ENCODE measurements at regions not wholly inside any gene's neighbourhood (a gene's known extent, or its start where the extent isn't known, plus 50 kb on each side); places are given as distances from the start of the nearest gene placed in this dataset.

GRCh38 chr4:14008494-14008893, 381.0 kb upstream of the BOD1L1 start:
- intact Hi-C loops (cut with micrococcal nuclease), result no loop called here
- H3K36me3 ChIP-seq (ENCODE audit: low read depth, low read length), result no peaks in the 10 kb centered on the region
- H3K9me2 ChIP-seq (replicated peaks; ENCODE audit: low read length), result no peaks in the 10 kb centered on the region
- H3K79me2 ChIP-seq (ENCODE audit: low read length), result no peaks in the 10 kb centered on the region
- no peaks in the 10 kb centered on the region for H3F3A ChIP-seq (ENCODE audit: low read length, unreplicated experiment)
- DNase-seq, result no peak
- no peak overlapping the region for H3K4me2 ChIP-seq (ENCODE audit: low read length)
- no peaks in the 10 kb centered on the region for H3K27me3 ChIP-seq (ENCODE audit: low read length)
- no peaks in the 10 kb centered on the region for H3K4me1 ChIP-seq (ENCODE audit: insufficient read depth, low read length)
- CTCF ChIA-PET, result no interaction called here
- H4K20me1 ChIP-seq (ENCODE audit: low read length), result no peaks in the 10 kb centered on the region
- no TSS peak for BruUV-seq (replicated peaks)
- POLR2A ChIA-PET (ENCODE audit: unreplicated experiment), result no interaction called here
- no peak for TF ChIP-seq CTCF (conservative IDR thresholded peaks at IDR 0.05; ENCODE audit: low read depth, low read length)
- TF ChIP-seq EZH2 (IDR thresholded peaks at IDR 0.05; ENCODE audit: low read length, unreplicated experiment), result no peak
- no peak for TF ChIP-seq EZH2phosphoT487 (IDR thresholded peaks at IDR 0.05; ENCODE audit: borderline replicate concordance, low read length)
- H3K27ac ChIP-seq (ENCODE audit: low read length), result no peak overlapping the region
- H2AFZ ChIP-seq (ENCODE audit: low read length), result no peak overlapping the region
- ATAC-seq, result no peak
- H3K9me3 ChIP-seq (ENCODE audit: low read length), result no peaks in the 10 kb centered on the region
- no peak overlapping the region for H3K9ac ChIP-seq (ENCODE audit: low read length)
- H3K4me3 ChIP-seq (ENCODE audit: low read length), result no peak overlapping the region

GRCh38 chr4:14018191-14018853, 390.8 kb upstream of the BOD1L1 start:
- TF ChIP-seq EZH2 (IDR thresholded peaks at IDR 0.05; ENCODE audit: low read length, unreplicated experiment) (no peak), EZH2phosphoT487 (IDR thresholded peaks at IDR 0.05; ENCODE audit: borderline replicate concordance, low read length) (no peak), CTCF (conservative IDR thresholded peaks at IDR 0.05; ENCODE audit: low read depth, low read length) (no peak)
- Histone ChIP-seq H3K9me3 (ENCODE audit: low read length) (0 out of 2 replicates have a peak, but pooled peaks cover 3% of the 10 kb centered on the region), H3K27me3 (ENCODE audit: low read length) (no peaks in the 10 kb centered on the region), H3K4me2 (ENCODE audit: low read length) (no peak overlapping the region), H3K4me3 (ENCODE audit: low read length) (no peak overlapping the region), H3F3A (ENCODE audit: low read length, unreplicated experiment) (no peaks in the 10 kb centered on the region), H3K27ac (ENCODE audit: low read length) (no peak overlapping the region), H2AFZ (ENCODE audit: low read length) (no peak overlapping the region), H3K79me2 (ENCODE audit: low read length) (no peaks in the 10 kb centered on the region), H3K9ac (ENCODE audit: low read length) (no peak overlapping the region), H3K9me2 (replicated peaks; ENCODE audit: low read length) (no peaks in the 10 kb centered on the region), H3K36me3 (ENCODE audit: low read depth, low read length) (no peaks in the 10 kb centered on the region), H4K20me1 (ENCODE audit: low read length) (no peaks in the 10 kb centered on the region), H3K4me1 (ENCODE audit: insufficient read depth, low read length) (no peaks in the 10 kb centered on the region; the same call in 1 of the 2 replicates)
- DNase-seq (no peak), ATAC-seq (no peak)
- intact Hi-C loops (cut with micrococcal nuclease), result no loop called here
- CTCF ChIA-PET, result no interaction called here
- no TSS peak for BruUV-seq (replicated peaks)
- POLR2A ChIA-PET (ENCODE audit: unreplicated experiment), result no interaction called here

- intact Hi-C loops (cut with micrococcal nuclease), result no loop called here
- Histone ChIP-seq H3K9ac (ENCODE audit: low read length) (no peak overlapping the region), H3K36me3 (ENCODE audit: low read depth, low read length) (no peaks in the 10 kb centered on the region), H3K4me2 (ENCODE audit: low read length) (no peak overlapping the region), H3K9me2 (replicated peaks; ENCODE audit: low read length) (no peaks in the 10 kb centered on the region), H3F3A (ENCODE audit: low read length, unreplicated experiment) (no peaks in the 10 kb centered on the region), H2AFZ (ENCODE audit: low read length) (no peak overlapping the region), H3K27ac (ENCODE audit: low read length) (no peak overlapping the region), H4K20me1 (ENCODE audit: low read length) (no peaks in the 10 kb centered on the region), H3K4me1 (ENCODE audit: insufficient read depth, low read length) (no peaks in the 10 kb centered on the region; the same call in 1 of the 2 replicates), H3K4me3 (ENCODE audit: low read length) (no peak overlapping the region), H3K9me3 (ENCODE audit: low read length) (no peaks in the 10 kb centered on the region), H3K79me2 (ENCODE audit: low read length) (no peaks in the 10 kb centered on the region), H3K27me3 (ENCODE audit: low read length) (no peaks in the 10 kb centered on the region)
- DNase-seq (no peak), ATAC-seq (no peak)
- ChIA-PET CTCF (no interaction called here), POLR2A (ENCODE audit: unreplicated experiment) (no interaction called here)
- TF ChIP-seq EZH2phosphoT487 (IDR thresholded peaks at IDR 0.05; ENCODE audit: borderline replicate concordance, low read length), result no peak
- TF ChIP-seq CTCF (conservative IDR thresholded peaks at IDR 0.05; ENCODE audit: low read depth, low read length), result no peak
- no peak for TF ChIP-seq EZH2 (IDR thresholded peaks at IDR 0.05; ENCODE audit: low read length, unreplicated experiment)
- BruUV-seq (replicated peaks), result no TSS peak
These were observed 394.9 kb upstream of the BOD1L1 start for GRCh38 chr4:14022456-14022855.
